Spleen (tissue), 11 donors: ENCODE measurements at regions not wholly inside any gene's neighbourhood (a gene's known extent, or its start where the extent isn't known, plus 50 kb on each side); places are given as distances from the start of the nearest gene placed in this dataset.

ENCODE experiments used
- DNase-seq: peaks from one replicate; pipeline ENCODE4 v3.0.0-alpha.2; 2020
- H3K27ac ChIP-seq, 8 donors: fragments of 200-600 bp; sonication (generic) in 7 of 8; 1 replicate in 4 of 8; 2 replicates in 4 of 8; pipeline versions ENCODE4 v1.5.0 to v1.8.0; 2016 to 2021; ENCODE audit warnings: inconsistent platforms in 4 of 8, mild to moderate bottlenecking in 4 of 8, moderate library complexity in 1 of 8
- H3K27me3 ChIP-seq, 7 donors: fragments of 200-600 bp; sonication (generic) in 6 of 7; replicated peaks in 1 of 7; 1 replicate in 4 of 7; 2 replicates in 3 of 7; pipeline versions ENCODE4 v1.5.0 to v1.8.0; 2016 to 2021; ENCODE audit warnings: inconsistent platforms in 3 of 7, mild to moderate bottlenecking in 1 of 7
- H3K36me3 ChIP-seq, 6 donors: fragments of 200-600 bp; sonication (generic) in 5 of 6; 1 replicate in 4 of 6; 2 replicates in 2 of 6; pipeline versions ENCODE4 v1.5.0 to v1.8.0; 2016 to 2021; ENCODE audit warnings: inconsistent platforms in 2 of 6
- H3K4me1 ChIP-seq, 6 donors: fragments of 200-600 bp; sonication (generic) in 5 of 6; 1 replicate in 3 of 6; 2 replicates in 3 of 6; pipeline versions ENCODE4 v1.5.0 to v1.8.0; 2016 to 2021; ENCODE audit warnings: inconsistent platforms in 3 of 6
- H3K4me3 ChIP-seq, 8 donors: fragments of 200-600 bp; sonication (generic) in 7 of 8; 1 replicate in 4 of 8; 2 replicates in 4 of 8; pipeline versions ENCODE4 v1.5.0 to v1.8.0; 2016 to 2021; ENCODE audit warnings: inconsistent platforms in 4 of 8, mild to moderate bottlenecking in 4 of 8, moderate library complexity in 2 of 8
- H3K9me3 ChIP-seq, 8 donors: fragments of 200-600 bp; sonication (generic) in 7 of 8; 1 replicate in 4 of 8; 2 replicates in 4 of 8; pipeline versions ENCODE4 v1.5.0 to v1.8.0; 2016 to 2021; ENCODE audit warnings: inconsistent platforms in 4 of 8
- CTCF ChIP-seq, 11 experiments: fragments of 200-600 bp in 7 of 11; fragments of 450-650 bp in 4 of 11; sonication (generic) in 4 of 11; IDR thresholded peaks in 8 of 11; conservative IDR thresholded peaks in 3 of 11; 1 replicate in 7 of 11; 2 replicates in 4 of 11; pipeline versions ENCODE4 v1.4.0 to v1.8.0; 2016 to 2021; ENCODE audit warnings: antibody characterized with exemption in 11 of 11, inconsistent platforms in 4 of 11, mild to moderate bottlenecking in 1 of 11
- POLR2A ChIP-seq, 3 donors: fragments of 450-650 bp; IDR thresholded peaks; one replicate each; pipeline ENCODE4 v1.5.1; 2017; ENCODE audit warnings: antibody characterized with exemption in 3 of 3, mild to moderate bottlenecking in 1 of 3
- POLR2AphosphoS5 ChIP-seq, 3 donors: sonication (generic); formaldehyde crosslinking; IDR thresholded peaks; one replicate each; pipeline ENCODE4 v1.5.1; 2017; ENCODE audit warnings: antibody characterized with exemption in 3 of 3
- WGBS, 5 donors: extraction: QIAGEN DNeasy Blood & Tissue Kit in 3 of 5; methylation state at CpG; one replicate each; pipeline versions ENCODE4 v1.1.5 to v1.1.7; 2013 to 2018; 5-methylcytosine and 5-hydroxymethylcytosine counted together
- intact Hi-C: fragments of 100-400 bp; cut with DNase I; formaldehyde crosslinking; loops from one replicate; pipeline ENCODE4 v1.15.0; 2023; ENCODE audit warnings: low total_unique reads
- donor health status: healthy with polysubstance abuse.
- donor health status: DM: no; HTN: no; CAD: no; lungs with moderate emphysema.
- donor health status: DM: no; HTN: no; CAD: no.
- donor health status: Bipolar disorder and iron deficiency.
- donor health status: healthy.
- donor health status: DM: no; HTN: no; CAD: no.
- donor health status: DM: yes; HTN: yes; CAD: no.

DNA sequence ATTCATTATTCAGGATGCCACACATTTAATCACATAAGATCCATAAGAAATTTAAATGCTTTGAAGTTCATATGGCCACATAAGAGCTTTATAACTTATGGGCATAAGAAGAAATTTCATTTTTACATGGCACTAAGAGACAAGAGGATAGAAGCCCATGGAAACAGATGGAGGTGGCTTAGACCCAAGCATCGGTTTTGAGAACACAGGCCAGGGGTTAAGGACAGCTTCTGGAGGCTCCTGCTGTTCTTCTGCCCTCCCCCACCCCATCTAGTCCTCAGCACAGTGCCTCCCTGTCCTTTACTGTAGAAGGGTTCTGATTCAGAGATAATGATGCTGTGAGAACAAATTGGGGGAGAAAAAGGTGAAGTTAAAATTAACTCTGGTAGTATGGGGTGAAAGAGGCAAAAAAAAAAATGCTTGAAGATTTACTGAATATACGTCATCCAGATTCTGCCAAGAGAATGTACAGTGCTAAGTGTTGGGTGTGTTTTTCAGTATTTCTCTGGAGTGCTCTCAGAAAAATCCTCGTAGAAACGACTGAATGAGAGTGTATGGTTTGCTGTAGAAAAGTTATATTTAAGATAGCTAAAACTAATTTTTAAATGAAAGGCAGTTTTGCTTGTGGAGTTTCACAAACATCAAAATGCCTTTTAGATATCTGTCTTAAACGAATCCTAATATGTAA, 539.7 kb downstream of the QKI start:
- TF ChIP-seq POLR2AphosphoS5 (IDR thresholded peaks at IDR 0.05), result no peak
- no peak for TF ChIP-seq POLR2A (IDR thresholded peaks at IDR 0.05)
- TF ChIP-seq CTCF (IDR thresholded peaks at IDR 0.05 in 8 of 11, conservative IDR thresholded peaks at IDR 0.05 in 3 of 11), result no peak
- no peak overlapping the region for H3K4me3 ChIP-seq
- H3K9me3 ChIP-seq, result no peaks in the 10 kb centered on the region
- no peak for DNase-seq
- H3K36me3 ChIP-seq, result no peaks in the 10 kb centered on the region
- intact Hi-C loops, result loop anchor here (10.0 kb wide), 1 partner anchor 529 kb away; no protein-coding TSS in a partner anchor
- WGBS, 5 donors, result 71 to 86% (median 80%) methylated on average over 5 of the region's 5 CpGs
- H3K27me3 ChIP-seq, result peaks cover 0 to 21% (median 0%) of the 10 kb centered on the region in 7 donors
- H3K4me1 ChIP-seq, result peaks cover 0 to 11% (median 6%) of the 10 kb centered on the region in 6 donors
- H3K27ac ChIP-seq, result no peak overlapping the region

- Histone ChIP-seq H3K9me3 (no peaks in the 10 kb centered on the region), H3K4me3 (no peak overlapping the region), H3K27me3 (peaks cover 0 to 21% (median 0%) of the 10 kb centered on the region in 7 donors), H3K36me3 (no peaks in the 10 kb centered on the region), H3K27ac (no peak overlapping the region), H3K4me1 (peaks cover 0 to 8% (median 6%) of the 10 kb centered on the region in 6 donors)
- 88 to 95% (median 93%) methylated on average over 6 of the region's 6 CpGs for WGBS, 5 donors
- intact Hi-C loops, result loop anchor here (10.0 kb wide), 1 partner anchor 527 kb away; no protein-coding TSS in a partner anchor
- DNase-seq, result peak; percentile 33
- TF ChIP-seq POLR2AphosphoS5 (IDR thresholded peaks at IDR 0.05) (no peak), POLR2A (IDR thresholded peaks at IDR 0.05) (no peak), CTCF (IDR thresholded peaks at IDR 0.05 in 8 of 11, conservative IDR thresholded peaks at IDR 0.05 in 3 of 11) (no peak)
Measured at GRCh38 chr6:163952005-163952404, 537.5 kb downstream of the QKI start.

- Histone ChIP-seq H3K27ac (no peak overlapping the region), H3K4me1 (peaks cover 0 to 1% (median under 1%) of the 10 kb centered on the region in 6 donors), H3K36me3 (no peaks in the 10 kb centered on the region), H3K27me3 (peaks cover 0 to 21% (median 0%) of the 10 kb centered on the region in 7 donors), H3K4me3 (no peak overlapping the region), H3K9me3 (no peaks in the 10 kb centered on the region)
- WGBS, 5 donors, result 91 to 100% (median 94%) methylated on average over 5 of the region's 5 CpGs
- intact Hi-C loops, result loop anchor here (10.0 kb wide), 1 partner anchor 527 kb away; no protein-coding TSS in a partner anchor
- DNase-seq, result no peak
- TF ChIP-seq POLR2A (IDR thresholded peaks at IDR 0.05) (no peak), CTCF (IDR thresholded peaks at IDR 0.05 in 8 of 11, conservative IDR thresholded peaks at IDR 0.05 in 3 of 11) (no peak), POLR2AphosphoS5 (IDR thresholded peaks at IDR 0.05) (no peak)
Measured at GRCh38 chr6:163951326-163951725, 536.8 kb downstream of the QKI start.

- no peak for DNase-seq
- H3K4me3 ChIP-seq, result no peak overlapping the region
- intact Hi-C loops, result loop anchor here (10.0 kb wide), 1 partner anchor 525 kb away; no protein-coding TSS in a partner anchor
- TF ChIP-seq POLR2AphosphoS5 (IDR thresholded peaks at IDR 0.05) (no peak), CTCF (IDR thresholded peaks at IDR 0.05 in 8 of 11, conservative IDR thresholded peaks at IDR 0.05 in 3 of 11) (no peak), POLR2A (IDR thresholded peaks at IDR 0.05) (no peak)
- H3K27ac ChIP-seq, result no peak overlapping the region
- H3K36me3 ChIP-seq, result no peaks in the 10 kb centered on the region
- H3K4me1 ChIP-seq, result no peaks in the 10 kb centered on the region
- no peaks in the 10 kb centered on the region for H3K9me3 ChIP-seq
- WGBS, 5 donors, result 43 to 68% (median 49%) methylated on average over 3 of the region's 3 CpGs
- H3K27me3 ChIP-seq, result peaks cover 0 to 20% (median 0%) of the 10 kb centered on the region in 7 donors
Measured at GRCh38 chr6:163950159-163950558, 535.6 kb downstream of the QKI start.
